H4 (cell line): ENCODE measurements at regions not wholly inside any gene's neighbourhood (a gene's known extent, or its start where the extent isn't known, plus 50 kb on each side); places are given as distances from the start of the nearest gene placed in this dataset.

Source experiments
- DNase-seq: peaks from one replicate; pipeline ENCODE4 v3.0.0-alpha.2; 2015; ENCODE audit warnings: low spot score

DNA sequence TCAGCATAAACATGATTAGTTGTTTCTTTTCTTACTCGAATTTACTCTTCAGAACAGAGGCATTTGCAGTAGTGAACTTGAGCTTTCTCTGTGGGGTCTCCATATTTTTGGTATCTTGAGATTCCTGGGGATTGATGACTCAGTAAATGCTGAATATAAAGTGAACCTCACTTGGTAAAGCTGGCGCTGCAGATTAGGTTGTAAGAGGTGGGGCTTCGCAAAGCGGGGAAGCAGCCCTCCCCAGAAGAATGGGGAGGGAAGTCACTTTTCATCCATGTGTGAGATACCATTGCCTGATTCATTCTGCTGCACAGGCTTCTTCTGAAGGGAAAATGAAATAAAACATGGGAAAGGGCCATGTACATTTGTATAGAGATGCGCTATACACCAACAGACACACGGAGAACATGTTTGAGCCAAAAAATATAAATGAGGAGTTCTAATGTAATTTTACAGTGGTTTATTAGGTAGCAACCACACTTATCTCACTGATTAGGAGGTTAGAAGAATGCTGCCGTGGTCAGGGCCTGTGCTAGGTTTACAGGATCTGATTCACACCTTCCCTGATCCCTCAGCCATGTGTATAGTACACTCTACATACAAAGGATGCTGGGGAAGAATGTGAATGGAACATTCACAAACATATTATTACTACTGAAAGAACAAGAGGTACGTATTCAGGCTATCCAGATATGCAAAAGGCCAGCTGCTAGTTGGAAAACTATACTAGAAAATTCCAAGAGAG lies 63.5 kb downstream of the DNTTIP2 start:
- no peak for DNase-seq

DNA sequence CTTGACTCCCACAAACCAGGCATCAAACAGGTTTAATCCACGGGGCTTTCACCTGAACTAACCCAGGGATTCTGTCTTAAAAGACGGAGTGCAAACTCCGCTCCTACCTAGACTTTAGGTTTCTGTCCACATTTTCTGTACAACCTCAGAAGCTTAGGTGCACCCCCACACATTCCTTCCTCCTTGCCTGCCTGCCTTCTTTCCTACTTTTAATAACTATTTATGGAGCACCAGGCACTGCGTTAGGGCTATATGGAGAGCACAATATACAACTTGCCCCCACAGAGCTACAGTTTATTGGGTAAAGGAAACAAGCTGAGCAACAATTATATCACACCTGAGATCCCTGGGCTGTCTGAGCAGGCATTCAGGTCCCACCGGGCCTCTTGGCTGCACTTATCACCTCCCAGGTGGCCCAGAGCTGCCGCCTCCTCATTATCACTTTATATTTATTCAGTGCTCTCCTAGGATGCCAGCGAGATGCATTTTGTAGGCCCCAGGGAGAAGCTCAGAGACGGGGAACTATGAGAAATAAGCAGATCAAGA lies 64.1 kb downstream of the DNTTIP2 start:
- no peak for DNase-seq

GRCh38 chr1:93814059-93814794 lies 64.8 kb downstream of the DNTTIP2 start:
- DNase-seq, result peak; percentile 71

DNA sequence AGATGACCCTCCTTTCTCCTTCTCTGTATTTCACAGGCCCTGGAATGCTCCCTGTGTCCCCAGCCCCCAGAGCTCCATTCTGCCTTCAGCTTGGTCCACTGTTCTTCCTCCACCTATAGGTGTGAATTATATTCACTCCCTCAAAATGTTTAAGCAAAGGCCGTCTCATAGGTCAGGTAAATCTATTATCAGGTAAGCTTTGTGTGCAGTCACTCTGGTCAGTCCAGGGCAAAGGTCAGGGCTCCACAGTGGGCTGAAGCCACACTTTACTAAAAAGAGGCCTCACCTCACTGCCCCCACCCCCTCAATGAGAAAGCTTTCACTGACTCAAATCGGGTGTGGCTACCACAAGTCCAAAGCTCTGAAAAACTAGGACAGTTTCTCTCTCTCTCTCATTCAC lies 65.9 kb downstream of the DNTTIP2 start:
- DNase-seq, result no peak

- no peak for DNase-seq
These were observed 67.5 kb downstream of the DNTTIP2 start for GRCh38 chr1:93811326-93812065.

GRCh38 chr1:93810316-93810715 lies 68.7 kb downstream of the DNTTIP2 start:
- no peak for DNase-seq

GRCh38 chr1:93808871-93809270 lies 70.1 kb downstream of the DNTTIP2 start:
- no peak for DNase-seq

- no peak for DNase-seq
These were observed 71.6 kb downstream of the DNTTIP2 start for GRCh38 chr1:93807311-93807930.

GRCh38 chr1:93805027-93805610 lies 73.9 kb downstream of the DNTTIP2 start:
- no peak for DNase-seq

- peak; percentile 76 for DNase-seq
These were observed 74.6 kb downstream of the DNTTIP2 start for GRCh38 chr1:93804412-93804811.

DNA sequence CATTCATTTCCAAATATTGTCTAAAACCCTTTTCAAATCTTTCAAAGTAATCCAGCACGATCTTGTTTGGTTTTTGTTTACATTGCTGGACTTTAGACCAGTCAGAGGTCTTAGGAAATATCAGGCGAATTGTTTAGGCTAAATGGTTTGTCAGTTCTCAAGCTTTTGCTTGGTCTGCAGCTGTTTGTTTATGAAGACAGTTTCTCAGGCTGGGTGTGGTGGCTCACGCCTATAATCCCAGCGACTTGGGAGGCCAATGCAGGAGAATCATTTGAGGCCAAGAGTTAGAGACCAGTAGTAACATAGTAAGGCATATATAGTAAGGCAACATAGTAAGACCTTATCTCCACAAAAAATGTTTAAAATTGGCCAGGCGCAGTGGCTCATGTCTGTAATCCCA lies 77.5 kb downstream of the DNTTIP2 start:
- peak; percentile 37 for DNase-seq

GRCh38 chr1:93800856-93801255 lies 78.2 kb downstream of the DNTTIP2 start:
- DNase-seq, result no peak

DNA sequence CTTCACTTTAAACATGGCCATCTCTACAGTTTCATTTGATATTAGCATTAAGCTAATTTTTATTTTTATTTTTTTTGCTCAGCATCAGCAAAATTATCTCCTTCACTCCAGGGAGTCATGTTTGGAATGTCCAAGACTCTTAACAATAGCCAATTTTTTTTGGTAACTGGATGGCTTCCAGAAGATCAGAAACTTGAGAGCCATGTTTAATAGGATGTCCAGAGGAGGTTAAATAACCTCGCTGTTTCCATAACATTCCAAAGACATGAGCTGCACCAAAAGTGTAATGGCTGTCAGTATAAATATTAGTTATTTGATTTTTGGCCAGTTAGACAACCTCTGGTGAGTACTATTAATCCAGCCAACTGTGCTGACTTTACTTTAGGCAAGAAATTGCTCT lies 80.7 kb downstream of the DNTTIP2 start:
- no peak for DNase-seq

- DNase-seq, result no peak
These were observed 94.5 kb downstream of the DNTTIP2 start for GRCh38 chr1:93784538-93784937.

DNA sequence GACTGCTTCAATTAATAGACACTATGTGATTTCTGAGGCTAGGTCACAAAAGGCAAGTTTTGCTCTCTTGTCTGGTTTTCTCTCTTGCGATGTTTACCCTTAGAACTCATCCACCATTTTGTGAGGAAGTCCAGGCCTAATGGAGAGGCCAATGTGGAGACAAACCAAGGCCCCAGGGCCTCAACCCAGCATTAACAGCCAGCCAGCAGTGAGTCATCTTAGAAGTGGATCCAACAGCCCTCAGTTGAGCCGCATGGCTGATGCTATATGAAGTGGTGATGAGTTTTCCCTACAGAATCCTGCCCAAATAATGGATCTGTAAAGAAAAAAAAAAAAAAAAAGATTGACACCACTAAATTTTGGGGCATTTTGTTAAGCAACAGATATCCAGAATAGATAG lies 95.1 kb downstream of the DNTTIP2 start:
- no peak for DNase-seq

DNA sequence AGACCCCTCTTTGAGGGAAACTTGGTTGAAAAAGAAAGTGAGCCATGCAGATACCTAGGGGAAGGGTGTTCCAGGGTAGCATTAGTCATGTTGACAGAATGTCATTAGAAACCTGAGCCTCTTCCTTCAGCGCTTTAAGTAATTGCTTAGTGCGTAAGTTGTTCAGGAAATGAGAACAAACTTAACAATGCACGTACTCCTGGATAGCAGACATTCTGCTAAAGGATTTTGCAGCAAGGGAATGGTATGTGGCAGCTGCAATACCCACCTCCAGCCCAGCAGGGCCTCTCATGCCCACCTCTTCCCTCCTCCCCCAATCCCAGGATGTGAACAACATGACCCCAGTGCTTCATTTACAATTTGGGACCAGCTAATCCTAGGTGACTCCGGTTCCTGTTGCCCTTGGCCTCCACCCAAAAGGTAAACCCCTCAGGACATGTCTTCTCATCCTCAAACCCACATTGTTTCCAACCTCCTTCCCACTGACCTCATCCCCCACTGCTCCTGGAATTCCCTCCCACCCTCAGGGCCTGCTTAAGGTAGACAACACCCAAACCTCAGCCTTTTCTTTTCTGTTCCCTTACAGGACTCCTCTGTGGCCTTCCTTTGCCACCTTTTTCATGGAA lies 98.0 kb upstream of the BCAR3 start:
- DNase-seq, result peak; percentile 90

DNA sequence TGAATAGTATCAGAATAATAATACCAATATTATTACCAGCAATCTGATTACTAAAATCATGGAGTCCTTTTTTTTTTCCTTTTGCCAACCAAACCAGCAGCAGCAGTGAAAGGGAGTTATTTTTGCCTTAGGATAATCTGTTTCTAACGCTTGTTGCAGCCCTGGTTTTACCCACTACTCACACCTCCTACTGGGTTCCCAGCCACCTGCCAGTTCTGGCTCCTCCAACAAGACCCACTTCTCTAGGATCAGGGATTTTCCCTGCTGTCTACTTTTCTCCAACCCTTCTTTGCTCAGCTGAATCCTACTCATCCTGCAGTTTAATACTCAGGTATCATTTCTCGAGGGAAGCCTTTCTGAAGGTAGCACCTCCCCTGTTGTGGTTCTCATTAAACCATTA lies 96.8 kb upstream of the BCAR3 start:
- no peak for DNase-seq

GRCh38 chr1:93777255-93777654 lies 95.6 kb upstream of the BCAR3 start:
- no peak for DNase-seq

DNA sequence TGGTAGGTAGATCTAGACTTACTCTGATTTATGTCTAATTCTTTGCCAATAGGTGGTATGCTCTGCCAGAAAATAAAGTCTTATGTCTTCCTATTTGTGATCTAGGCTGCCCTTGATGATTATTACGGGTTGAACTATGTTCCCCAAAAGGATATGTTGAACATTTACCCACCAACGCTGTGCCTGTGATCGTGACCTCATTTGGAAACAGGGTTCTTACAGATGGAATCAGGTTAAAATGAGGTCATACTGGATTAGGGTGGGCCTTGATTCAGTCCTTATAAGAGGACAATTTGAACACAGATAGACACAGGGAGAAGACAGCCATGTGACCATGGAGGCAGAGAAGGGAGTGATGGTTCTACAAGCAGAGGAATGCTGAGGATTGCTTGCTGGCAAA lies 95.1 kb upstream of the BCAR3 start:
- no peak for DNase-seq

- peak; percentile 40 for DNase-seq
These were observed 93.6 kb upstream of the BCAR3 start for GRCh38 chr1:93775224-93775623.

DNA sequence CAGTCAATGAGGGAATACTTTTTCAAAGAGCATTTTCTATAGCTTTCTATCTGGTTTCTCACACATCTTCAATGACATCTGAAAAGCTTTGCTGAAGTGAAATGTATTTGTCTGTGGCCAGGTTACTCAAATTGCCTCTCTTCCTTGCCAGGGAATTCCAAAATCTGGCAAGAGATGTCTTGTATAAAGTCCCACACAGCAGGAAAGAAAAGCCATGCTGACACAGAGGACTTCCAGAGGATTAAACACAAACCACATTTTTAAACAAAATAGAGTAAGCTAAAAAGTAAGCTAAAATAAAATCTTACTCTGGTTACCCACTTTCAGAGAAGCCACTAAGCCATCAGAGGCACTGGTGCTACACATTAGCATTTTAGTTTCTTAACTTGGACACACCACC lies 93.1 kb upstream of the BCAR3 start:
- peak; percentile 56 for DNase-seq
